Parathyroid adenoma (tissue), 2 donors: ENCODE measurements at regions not wholly inside any gene's neighbourhood (a gene's known extent, or its start where the extent isn't known, plus 50 kb on each side); places are given as distances from the start of the nearest gene placed in this dataset.

ENCODE experiments used
- H2AFZ ChIP-seq: fragments of 300-600 bp; sonication (generic); one replicate; pipeline ENCODE4 v1.7.0; 2017; ENCODE audit warnings: antibody characterized with exemption, mild to moderate bottlenecking
- H3K27ac ChIP-seq: fragments of 300-600 bp; sonication (generic); one replicate; pipeline ENCODE4 v1.7.0; 2017
- H3K27me3 ChIP-seq: fragments of 300-600 bp; sonication (generic); one replicate; pipeline ENCODE4 v1.7.0; 2017; ENCODE audit warnings: low read length; ENCODE audit not compliant: control insufficient read depth, insufficient read depth
- H3K36me3 ChIP-seq: fragments of 300-600 bp; sonication (generic); one replicate; pipeline ENCODE4 v1.7.0; 2017; ENCODE audit warnings: low read length; ENCODE audit not compliant: control insufficient read depth, insufficient read depth
- H3K4me1 ChIP-seq: fragments of 300-600 bp; sonication (generic); one replicate; pipeline ENCODE4 v1.7.0; 2017; ENCODE audit warnings: control low read depth
- H3K4me2 ChIP-seq: fragments of 300-600 bp; sonication (generic); one replicate; pipeline ENCODE4 v1.7.0; 2017; ENCODE audit warnings: low read length
- H3K4me3 ChIP-seq: fragments of 300-600 bp; sonication (generic); one replicate; pipeline ENCODE4 v1.7.0; 2017; ENCODE audit warnings: low read depth, low read length
- H3K79me2 ChIP-seq: fragments of 300-600 bp; sonication (generic); one replicate; pipeline ENCODE4 v1.7.0; 2017; ENCODE audit warnings: control low read depth
- H3K9ac ChIP-seq: fragments of 300-600 bp; sonication (generic); one replicate; pipeline ENCODE4 v1.7.0; 2017; ENCODE audit warnings: mild to moderate bottlenecking
- H3K9me3 ChIP-seq: fragments of 300-600 bp; sonication (generic); one replicate; pipeline ENCODE4 v1.7.0; 2017; ENCODE audit warnings: low read length; ENCODE audit not compliant: control insufficient read depth
- CTCF ChIP-seq: fragments of 300-600 bp; sonication (generic); IDR thresholded peaks from one replicate; pipeline ENCODE4 v1.7.0; 2017; ENCODE audit warnings: antibody characterized with exemption, mild to moderate bottlenecking
- donor health status: primary hyperparathyroidism.

GRCh38 chr22:22036588-22036987, 54.0 kb upstream of the TOP3B start:
- H3K9ac ChIP-seq: no peak overlapping the region
- H3K9me3 ChIP-seq: no peaks in the 10 kb centered on the region
- no peak overlapping the region for H3K27ac ChIP-seq
- no peaks in the 10 kb centered on the region for H3K4me1 ChIP-seq
- no peak overlapping the region for H3K4me3 ChIP-seq
- no peak overlapping the region for H2AFZ ChIP-seq
- no peak overlapping the region for H3K4me2 ChIP-seq
- H3K36me3 ChIP-seq: no peaks in the 10 kb centered on the region
- no peak for TF ChIP-seq CTCF
- H3K79me2 ChIP-seq: no peaks in the 10 kb centered on the region
- H3K27me3 ChIP-seq: no peaks in the 10 kb centered on the region

- no peak overlapping the region for H3K27ac ChIP-seq
- no peaks in the 10 kb centered on the region for H3K9me3 ChIP-seq
- no peak overlapping the region for H3K4me2 ChIP-seq
- H3K36me3 ChIP-seq: no peaks in the 10 kb centered on the region
- no peak for TF ChIP-seq CTCF
- no peaks in the 10 kb centered on the region for H3K79me2 ChIP-seq
- no peaks in the 10 kb centered on the region for H3K27me3 ChIP-seq
- H2AFZ ChIP-seq: no peak overlapping the region
- H3K4me3 ChIP-seq: no peak overlapping the region
- no peaks in the 10 kb centered on the region for H3K4me1 ChIP-seq
- no peak overlapping the region for H3K9ac ChIP-seq
Observed at GRCh38 chr22:22035771-22036314, 53.3 kb upstream of the TOP3B start.

GRCh38 chr22:22035203-22035602, 52.6 kb upstream of the TOP3B start:
- TF ChIP-seq CTCF: no peak
- H3K9ac ChIP-seq: no peak overlapping the region
- no peaks in the 10 kb centered on the region for H3K27me3 ChIP-seq
- H3K36me3 ChIP-seq: no peaks in the 10 kb centered on the region
- H3K4me2 ChIP-seq: no peak overlapping the region
- no peak overlapping the region for H3K27ac ChIP-seq
- no peak overlapping the region for H3K4me3 ChIP-seq
- no peaks in the 10 kb centered on the region for H3K4me1 ChIP-seq
- no peak overlapping the region for H2AFZ ChIP-seq
- no peaks in the 10 kb centered on the region for H3K79me2 ChIP-seq
- H3K9me3 ChIP-seq: no peaks in the 10 kb centered on the region

- TF ChIP-seq CTCF: no peak
- H3K4me3 ChIP-seq: no peak overlapping the region
- H3K9ac ChIP-seq: no peak overlapping the region
- H3K4me2 ChIP-seq: no peak overlapping the region
- H3K79me2 ChIP-seq: no peaks in the 10 kb centered on the region
- no peaks in the 10 kb centered on the region for H3K36me3 ChIP-seq
- no peaks in the 10 kb centered on the region for H3K4me1 ChIP-seq
- no peak overlapping the region for H2AFZ ChIP-seq
- H3K27ac ChIP-seq: no peak overlapping the region
- H3K27me3 ChIP-seq: no peaks in the 10 kb centered on the region
- no peaks in the 10 kb centered on the region for H3K9me3 ChIP-seq
Observed at GRCh38 chr22:22034469-22035132, 52.0 kb upstream of the TOP3B start.
